SK-N-SH treated with all-trans-retinoic acid at 6 μM for 48 hours (cell line): ENCODE measurements at regions not wholly inside any gene's neighbourhood (a gene's known extent, or its start where the extent isn't known, plus 50 kb on each side); places are given as distances from the start of the nearest gene placed in this dataset.

Experiments
- ARNTL ChIP-seq: fragments of 450-650 bp; formaldehyde crosslinking; IDR thresholded peaks from 2 replicates; pipeline ENCODE4 v1.5.0; 2020; ENCODE audit warnings: low read depth, mild to moderate bottlenecking, moderate library complexity, borderline replicate concordance
- BACH2 ChIP-seq: fragments of 250-450 bp; sonication (Bioruptor Pico); IDR thresholded peaks from 2 replicates; pipeline ENCODE4 v1.9.0; 2021; ENCODE audit warnings: mild to moderate bottlenecking, borderline replicate concordance
- RARB ChIP-seq: fragments of 250-450 bp; sonication (Bioruptor Pico); IDR thresholded peaks from 2 replicates; pipeline ENCODE4 v1.8.0; 2021; ENCODE audit warnings: mild to moderate bottlenecking, moderate library complexity
- ZFP3 ChIP-seq: fragments of 250-450 bp; sonication (Bioruptor Pico); IDR thresholded peaks from 2 replicates; pipeline ENCODE4 v1.5.0; 2020; ENCODE audit warnings: mild to moderate bottlenecking, moderate library complexity
- ZFP30 ChIP-seq: fragments of 450-650 bp; formaldehyde crosslinking; IDR thresholded peaks from 2 replicates; pipeline ENCODE4 v1.5.0; 2022; ENCODE audit warnings: mild to moderate bottlenecking, moderate library complexity
- ZNF8 ChIP-seq: fragments of 450-650 bp; formaldehyde crosslinking; IDR thresholded peaks from 2 replicates; pipeline ENCODE4 v1.5.0; 2020; ENCODE audit warnings: mild to moderate bottlenecking, moderate library complexity
- TF ChIP-seq, protein P1 (sequence below): fragments of 250-450 bp; sonication (Bioruptor Pico); IDR thresholded peaks from 2 replicates; pipeline ENCODE4 v1.8.0; 2021; ENCODE audit warnings: low read depth, mild to moderate bottlenecking, moderate library complexity, borderline replicate concordance
- TF ChIP-seq, protein P2 (sequence below): fragments of 250-450 bp; sonication (Bioruptor Pico); IDR thresholded peaks from 2 replicates; pipeline ENCODE4 v1.5.1; 2021; ENCODE audit warnings: mild to moderate bottlenecking, moderate library complexity
- TF ChIP-seq, protein P3 (sequence below): fragments of 250-450 bp; sonication (Bioruptor Pico); IDR thresholded peaks from 2 replicates; pipeline ENCODE4 v1.5.1; 2020; ENCODE audit warnings: low read depth, mild to moderate bottlenecking, moderate library complexity
- TF ChIP-seq, protein P4 (sequence below): fragments of 250-450 bp; sonication (Bioruptor Pico); IDR thresholded peaks from 2 replicates; pipeline ENCODE4 v1.8.0; 2020; ENCODE audit warnings: mild to moderate bottlenecking, moderate library complexity, borderline replicate concordance

GRCh38 chr16:59566446-59566845, 832.3 kb upstream of the GOT2 start:
- TF ChIP-seq, protein P1, sequence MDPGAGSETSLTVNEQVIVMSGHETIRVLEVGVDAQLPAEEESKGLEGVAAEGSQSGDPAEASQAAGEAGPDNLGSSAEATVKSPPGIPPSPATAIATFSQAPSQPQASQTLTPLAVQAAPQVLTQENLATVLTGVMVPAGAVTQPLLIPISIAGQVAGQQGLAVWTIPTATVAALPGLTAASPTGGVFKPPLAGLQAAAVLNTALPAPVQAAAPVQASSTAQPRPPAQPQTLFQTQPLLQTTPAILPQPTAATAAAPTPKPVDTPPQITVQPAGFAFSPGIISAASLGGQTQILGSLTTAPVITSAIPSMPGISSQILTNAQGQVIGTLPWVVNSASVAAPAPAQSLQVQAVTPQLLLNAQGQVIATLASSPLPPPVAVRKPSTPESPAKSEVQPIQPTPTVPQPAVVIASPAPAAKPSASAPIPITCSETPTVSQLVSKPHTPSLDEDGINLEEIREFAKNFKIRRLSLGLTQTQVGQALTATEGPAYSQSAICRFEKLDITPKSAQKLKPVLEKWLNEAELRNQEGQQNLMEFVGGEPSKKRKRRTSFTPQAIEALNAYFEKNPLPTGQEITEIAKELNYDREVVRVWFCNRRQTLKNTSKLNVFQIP (CRISPR knock-in tag): no peak
- TF ChIP-seq ARNTL (CRISPR knock-in tag): no peak
- TF ChIP-seq RARB (CRISPR knock-in tag): no peak
- TF ChIP-seq, protein P2, sequence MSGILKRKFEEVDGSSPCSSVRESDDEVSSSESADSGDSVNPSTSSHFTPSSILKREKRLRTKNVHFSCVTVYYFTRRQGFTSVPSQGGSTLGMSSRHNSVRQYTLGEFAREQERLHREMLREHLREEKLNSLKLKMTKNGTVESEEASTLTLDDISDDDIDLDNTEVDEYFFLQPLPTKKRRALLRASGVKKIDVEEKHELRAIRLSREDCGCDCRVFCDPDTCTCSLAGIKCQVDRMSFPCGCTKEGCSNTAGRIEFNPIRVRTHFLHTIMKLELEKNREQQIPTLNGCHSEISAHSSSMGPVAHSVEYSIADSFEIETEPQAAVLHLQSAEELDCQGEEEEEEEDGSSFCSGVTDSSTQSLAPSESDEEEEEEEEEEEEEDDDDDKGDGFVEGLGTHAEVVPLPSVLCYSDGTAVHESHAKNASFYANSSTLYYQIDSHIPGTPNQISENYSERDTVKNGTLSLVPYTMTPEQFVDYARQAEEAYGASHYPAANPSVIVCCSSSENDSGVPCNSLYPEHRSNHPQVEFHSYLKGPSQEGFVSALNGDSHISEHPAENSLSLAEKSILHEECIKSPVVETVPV (CRISPR knock-in tag): no peak
- TF ChIP-seq ZFP30 (CRISPR knock-in tag): no peak
- TF ChIP-seq BACH2: no peak
- TF ChIP-seq ZFP3 (CRISPR knock-in tag): no peak
- TF ChIP-seq, protein P3, sequence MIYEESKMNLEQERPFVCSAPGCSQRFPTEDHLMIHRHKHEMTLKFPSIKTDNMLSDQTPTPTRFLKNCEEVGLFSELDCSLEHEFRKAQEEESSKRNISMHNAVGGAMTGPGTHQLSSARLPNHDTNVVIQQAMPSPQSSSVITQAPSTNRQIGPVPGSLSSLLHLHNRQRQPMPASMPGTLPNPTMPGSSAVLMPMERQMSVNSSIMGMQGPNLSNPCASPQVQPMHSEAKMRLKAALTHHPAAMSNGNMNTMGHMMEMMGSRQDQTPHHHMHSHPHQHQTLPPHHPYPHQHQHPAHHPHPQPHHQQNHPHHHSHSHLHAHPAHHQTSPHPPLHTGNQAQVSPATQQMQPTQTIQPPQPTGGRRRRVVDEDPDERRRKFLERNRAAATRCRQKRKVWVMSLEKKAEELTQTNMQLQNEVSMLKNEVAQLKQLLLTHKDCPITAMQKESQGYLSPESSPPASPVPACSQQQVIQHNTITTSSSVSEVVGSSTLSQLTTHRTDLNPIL (CRISPR knock-in tag): no peak
- TF ChIP-seq ZNF8 (CRISPR knock-in tag): no peak
- TF ChIP-seq, protein P4, sequence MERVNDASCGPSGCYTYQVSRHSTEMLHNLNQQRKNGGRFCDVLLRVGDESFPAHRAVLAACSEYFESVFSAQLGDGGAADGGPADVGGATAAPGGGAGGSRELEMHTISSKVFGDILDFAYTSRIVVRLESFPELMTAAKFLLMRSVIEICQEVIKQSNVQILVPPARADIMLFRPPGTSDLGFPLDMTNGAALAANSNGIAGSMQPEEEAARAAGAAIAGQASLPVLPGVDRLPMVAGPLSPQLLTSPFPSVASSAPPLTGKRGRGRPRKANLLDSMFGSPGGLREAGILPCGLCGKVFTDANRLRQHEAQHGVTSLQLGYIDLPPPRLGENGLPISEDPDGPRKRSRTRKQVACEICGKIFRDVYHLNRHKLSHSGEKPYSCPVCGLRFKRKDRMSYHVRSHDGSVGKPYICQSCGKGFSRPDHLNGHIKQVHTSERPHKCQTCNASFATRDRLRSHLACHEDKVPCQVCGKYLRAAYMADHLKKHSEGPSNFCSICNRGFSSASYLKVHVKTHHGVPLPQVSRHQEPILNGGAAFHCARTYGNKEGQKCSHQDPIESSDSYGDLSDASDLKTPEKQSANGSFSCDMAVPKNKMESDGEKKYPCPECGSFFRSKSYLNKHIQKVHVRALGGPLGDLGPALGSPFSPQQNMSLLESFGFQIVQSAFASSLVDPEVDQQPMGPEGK (CRISPR knock-in tag): no peak
